DMS53 (cell line): ENCODE measurements at regions not wholly inside any gene's neighbourhood (a gene's known extent, or its start where the extent isn't known, plus 50 kb on each side); places are given as distances from the start of the nearest gene placed in this dataset.
"Not testable (repeated sequence)": the region's sequence is repeated elsewhere in the genome, so short reads cannot be mapped to it uniquely, and the experiment has no call there.

Experiments used
- DNase-seq: peaks from one replicate; lab custom pipeline; 2025; lab: John Stamatoyannopoulos, UW

DNA sequence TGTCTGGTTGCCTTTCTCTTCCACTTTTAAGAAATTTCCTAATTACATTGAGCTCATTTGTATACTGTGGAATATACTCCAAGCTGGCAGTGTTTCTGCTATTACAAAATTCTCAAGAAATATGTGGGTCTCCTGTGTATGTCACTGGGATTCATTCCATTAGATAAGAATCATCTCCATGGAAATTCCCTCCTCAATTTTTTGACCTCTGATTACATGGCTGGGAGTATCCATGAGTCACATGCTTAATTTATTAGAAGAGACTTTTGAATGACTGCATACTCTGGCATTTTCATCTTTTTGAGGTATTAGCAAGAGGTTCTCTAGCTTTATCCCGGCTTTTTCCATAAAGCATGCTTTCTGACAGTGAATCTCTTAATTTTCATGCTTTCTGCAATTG, 665.5 kb upstream of the CNTNAP5 start:
- no peak for DNase-seq

DNA sequence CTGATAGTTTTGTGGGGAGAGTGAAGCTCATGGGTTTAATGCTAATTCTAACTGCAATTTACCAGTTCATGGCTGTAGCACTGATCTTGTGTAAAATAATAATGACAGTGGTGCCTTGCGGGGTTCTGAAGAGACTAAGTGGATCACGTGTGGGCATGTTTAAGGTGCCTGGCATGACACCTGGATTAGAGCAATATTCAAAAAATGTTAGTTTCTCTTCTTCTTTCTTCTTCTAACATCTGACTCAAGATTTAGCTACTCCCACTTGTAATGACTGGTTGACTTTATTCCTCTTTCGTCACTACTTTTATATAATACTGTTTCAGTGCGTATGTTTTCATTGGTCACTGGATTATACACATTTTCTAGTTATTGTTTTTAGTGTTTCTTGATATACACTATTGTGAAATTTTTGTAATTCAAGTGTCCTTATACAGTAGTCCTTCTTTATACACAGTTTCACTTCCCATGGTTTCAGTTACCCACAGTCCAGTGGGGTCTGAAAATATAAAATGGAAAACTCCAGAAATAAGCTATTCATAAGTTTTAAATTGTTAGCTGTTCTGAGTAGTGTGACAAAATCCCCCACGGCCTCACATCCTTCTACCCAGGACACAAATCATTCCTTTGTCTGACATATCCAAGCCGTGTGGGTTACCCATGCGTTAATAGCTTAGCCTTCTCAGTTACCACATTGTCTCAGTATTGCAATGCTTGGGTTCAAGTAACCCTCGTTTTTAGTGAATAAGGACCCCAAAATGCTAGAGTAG, 662.2 kb upstream of the CNTNAP5 start:
- no peak for DNase-seq

DNA sequence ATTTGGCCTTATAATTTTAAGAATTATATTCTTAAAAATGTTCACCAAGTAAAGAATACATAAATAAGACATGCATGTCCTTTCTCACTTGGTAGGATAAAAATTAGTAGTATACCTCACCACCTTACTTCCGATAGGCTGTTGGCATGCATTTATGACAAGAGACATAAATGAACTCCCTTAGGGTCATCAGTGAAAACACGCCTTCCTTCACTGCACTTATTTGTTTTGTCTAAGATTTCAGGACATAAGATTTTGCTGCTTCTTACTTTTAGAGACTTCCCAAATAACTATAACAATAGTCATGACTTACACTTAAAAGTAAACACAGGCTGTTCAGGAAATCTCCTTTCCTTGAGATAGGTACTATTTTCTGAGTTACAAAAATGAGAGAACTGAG, 661.3 kb upstream of the CNTNAP5 start:
- DNase-seq, result no peak

DNA sequence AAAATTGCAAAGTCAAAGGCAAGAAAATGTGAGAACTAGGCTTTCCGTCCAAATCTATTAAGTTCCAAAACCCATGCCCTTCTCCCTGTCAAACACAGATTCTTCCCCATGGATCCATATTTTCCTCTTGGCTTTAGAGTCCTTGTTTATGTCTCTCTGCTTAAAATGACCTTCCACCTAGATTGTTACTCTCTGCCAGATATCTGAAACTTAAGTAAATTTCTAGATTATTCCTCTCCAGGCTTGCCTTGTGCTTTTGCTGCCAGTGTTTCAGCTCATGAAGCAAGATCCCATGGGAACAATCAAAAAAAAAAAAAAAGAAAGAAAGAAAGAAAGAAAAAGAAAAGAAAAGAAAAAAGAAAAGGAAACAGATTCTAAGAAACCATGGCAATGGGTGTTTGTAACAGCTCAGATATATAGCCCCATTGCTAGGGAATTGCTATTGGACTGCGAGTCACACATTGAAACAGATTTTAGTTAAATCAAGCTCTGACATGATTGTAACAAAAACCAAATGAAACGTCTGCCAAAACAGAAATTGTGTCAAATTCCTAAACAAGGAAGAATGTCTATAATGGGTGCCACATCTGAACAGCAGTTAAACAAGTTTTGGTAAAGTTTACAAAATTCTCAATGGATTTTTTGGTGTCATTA, 660.7 kb upstream of the CNTNAP5 start:
- no peak for DNase-seq

DNA sequence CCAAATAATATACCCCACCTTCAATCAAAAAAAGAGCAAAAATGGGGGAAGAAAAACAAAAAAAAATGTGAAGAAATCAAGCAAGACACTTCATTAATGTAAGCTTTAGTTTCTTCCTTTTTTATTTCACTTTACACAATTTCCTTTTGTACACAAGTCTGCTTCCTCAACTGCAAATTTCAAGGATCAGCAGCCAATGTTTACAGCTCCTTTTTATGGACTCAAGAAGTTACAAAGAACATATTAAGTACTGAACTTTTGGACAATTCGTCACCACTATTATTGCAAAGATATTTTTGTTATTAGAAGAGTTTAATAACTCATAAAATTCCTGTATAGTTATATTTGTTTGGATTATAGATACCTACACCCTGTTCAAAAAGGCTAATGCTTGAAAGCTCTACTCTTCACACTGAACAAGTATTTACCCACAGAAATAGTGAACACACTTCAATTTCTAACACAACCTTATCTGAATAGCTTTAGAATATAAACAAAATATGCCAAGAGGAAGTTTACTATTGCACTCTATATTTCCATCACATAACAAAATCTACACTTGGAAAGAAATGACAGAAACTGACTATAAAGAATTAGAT, 658.7 kb upstream of the CNTNAP5 start:
- DNase-seq, result no peak

DNA sequence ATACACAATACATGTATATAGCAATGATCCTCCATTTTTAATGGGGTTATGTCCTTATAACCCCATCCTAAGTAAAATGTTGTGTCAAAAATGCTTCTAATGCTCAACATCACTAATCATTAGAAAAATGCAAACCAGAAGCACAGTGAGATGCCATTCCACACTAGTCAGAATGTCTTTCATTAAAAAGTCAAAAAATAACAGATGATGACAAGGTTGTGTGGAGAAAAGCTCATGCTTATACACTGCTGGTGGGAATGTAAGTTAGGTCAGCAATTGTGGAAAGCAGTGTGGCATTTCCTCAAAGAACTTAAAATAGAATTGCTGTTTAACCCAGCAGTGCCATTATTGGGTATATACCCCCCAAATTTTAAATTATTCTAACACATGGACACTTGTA, 654.9 kb upstream of the CNTNAP5 start:
- no peak for DNase-seq

DNA sequence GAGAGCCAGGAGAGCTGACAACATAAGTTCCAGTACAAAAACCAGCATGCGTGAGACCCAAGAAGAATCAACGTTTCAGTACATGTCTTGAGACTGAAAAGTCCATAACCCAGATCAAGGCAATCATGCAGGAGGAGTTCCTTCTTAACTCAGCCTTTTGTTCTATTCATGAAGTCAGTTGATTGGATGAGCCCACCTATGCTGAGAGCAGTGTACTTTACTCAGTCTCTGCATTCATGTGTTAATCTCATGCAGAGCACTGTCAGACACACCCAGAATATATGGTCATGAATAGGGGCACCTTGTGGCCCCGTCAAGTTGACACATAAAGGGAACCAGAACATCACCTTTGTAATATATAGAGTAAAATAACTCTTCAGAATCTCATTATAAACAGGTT, 653.6 kb upstream of the CNTNAP5 start:
- DNase-seq, result no peak

DNA sequence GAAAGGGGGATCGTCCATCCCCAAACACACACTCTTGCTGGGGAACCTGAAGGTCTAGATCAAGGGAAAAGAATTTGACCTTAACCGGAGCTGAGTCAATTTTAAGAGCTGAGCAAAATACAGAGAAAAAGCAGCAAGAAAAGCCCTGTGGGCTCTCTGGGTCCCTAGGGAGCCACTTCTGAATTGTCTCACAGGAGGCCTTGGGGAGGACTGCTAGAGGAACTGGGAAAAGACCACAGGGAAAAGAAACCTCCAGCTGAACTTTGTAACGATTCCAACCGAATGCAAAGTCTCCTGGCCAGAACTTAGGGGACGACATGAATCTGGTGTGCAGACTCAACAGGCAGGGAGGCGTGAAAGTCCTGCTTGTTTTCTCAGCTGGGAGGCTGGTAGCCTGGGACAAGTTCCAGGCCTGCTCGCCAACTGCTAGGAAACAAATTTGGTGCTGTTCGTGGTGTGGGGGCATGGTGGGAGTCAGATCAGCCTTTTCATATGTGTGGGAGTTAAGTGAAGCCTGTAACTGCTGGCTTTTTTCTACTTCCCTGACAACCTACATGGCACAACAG, 644.6 kb upstream of the CNTNAP5 start:
- DNase-seq, result no peak

DNA sequence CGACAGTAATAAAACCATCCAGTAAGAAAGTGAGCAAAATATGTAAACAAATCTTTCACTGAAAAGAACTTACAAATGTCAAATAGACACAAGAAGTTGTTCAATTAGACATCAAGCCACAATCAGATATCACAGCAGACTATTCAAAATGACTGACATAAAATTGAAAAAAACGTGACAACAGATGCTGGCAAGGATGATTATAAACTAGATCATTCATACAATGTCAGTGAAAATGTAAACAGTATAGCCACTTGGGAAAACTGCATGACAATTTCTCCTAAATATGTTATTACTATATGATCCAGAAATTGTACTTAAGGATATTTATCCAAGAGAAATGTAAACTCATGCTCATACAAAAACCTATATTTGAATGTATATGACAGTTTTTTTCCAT, 609.4 kb upstream of the CNTNAP5 start:
- DNase-seq, result no peak

DNA sequence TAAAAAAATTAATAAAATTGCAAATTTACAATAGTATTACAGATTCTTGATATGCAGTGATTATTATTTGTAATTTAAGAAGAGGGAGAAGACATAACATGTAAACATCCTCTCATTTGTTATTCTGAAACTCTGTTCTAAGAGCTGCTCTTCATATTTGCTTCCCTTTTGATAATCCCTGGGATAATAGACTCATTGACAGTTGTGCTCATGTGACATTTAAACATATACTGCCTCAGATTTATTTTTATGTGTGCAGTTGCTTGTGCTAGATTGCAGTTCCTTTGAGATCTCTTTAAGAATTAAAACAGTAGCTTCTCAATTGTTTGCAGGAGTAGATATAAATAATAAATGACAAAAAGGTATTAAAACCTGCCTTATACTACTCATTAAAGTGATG, 605.1 kb upstream of the CNTNAP5 start:
- DNase-seq, result no peak

DNA sequence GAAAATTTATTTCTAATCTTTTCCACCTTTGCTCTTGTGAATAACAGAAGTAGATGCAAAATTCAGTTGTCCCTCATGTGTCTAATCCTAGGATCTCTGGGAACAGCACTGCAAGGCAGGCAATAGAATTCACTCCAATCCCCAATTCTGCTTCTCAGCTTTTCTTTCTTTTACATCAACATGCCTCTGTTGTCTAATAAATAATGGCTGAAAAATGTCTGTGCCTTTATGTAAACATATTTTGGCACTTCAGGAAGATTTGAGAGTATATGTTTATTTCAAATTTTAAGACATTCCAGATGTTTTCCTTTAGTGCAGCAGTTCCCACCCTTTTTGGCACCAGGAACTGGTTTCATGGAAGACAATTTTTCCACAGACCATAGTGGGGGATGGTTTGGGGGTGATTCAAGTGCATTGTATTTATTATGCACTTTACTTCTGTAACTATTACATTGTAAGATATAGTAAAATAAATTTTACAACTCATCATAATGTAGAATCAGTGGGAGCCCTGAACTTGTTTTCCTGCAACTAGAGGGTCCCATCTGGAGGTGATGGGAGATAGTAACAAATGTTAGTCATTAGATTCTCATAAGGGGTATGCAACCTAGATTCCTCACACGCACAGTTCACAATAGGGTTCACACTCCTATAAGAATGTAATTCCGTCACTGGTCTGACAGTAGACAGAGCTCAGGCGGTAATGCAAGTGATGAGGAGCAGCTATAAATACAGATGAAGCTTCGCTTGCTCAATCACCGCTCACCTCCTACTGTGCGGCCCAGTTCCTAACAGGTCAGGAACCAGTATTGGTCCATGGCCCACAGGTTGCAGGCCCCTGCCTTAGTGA, 590.3 kb upstream of the CNTNAP5 start:
- no peak for DNase-seq

DNA sequence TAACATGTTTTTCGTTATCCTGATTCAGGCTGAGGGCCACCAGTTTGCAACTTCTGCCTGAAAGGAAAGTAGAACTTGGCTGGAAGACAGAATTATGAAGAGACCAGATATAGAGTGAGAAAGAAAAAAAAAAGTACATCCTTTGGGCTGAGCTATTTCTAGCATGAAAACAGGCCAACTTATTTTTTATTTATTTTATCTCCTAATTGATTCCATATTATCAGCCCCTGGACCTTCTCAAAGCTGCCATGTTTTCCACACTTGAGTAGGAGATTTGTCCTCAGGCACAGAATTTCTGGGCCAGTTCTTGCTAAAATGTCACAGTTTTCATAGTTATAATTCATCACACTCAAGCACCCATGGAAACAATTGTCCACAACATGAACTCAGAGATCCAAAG, 586.8 kb upstream of the CNTNAP5 start:
- DNase-seq, result no peak

DNA sequence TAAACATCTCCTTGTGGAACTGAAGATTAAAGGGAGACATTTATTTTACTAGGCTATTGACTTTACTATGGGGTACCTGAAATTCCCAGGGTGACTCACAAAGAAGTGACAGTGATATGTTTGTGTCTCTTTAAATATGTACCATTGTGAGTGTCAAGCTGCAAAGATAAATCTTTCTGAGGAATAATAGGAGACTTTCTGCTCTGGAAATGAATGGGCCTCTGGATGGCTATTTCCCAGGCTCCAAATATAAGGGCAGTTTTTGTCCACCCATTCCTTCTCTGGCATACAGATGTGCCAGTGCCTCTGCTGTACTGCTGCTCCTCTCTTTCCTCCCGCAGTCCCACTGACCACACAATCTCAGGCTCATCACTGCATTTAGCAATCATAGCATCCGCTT, 586.4 kb upstream of the CNTNAP5 start:
- DNase-seq, result no peak

DNA sequence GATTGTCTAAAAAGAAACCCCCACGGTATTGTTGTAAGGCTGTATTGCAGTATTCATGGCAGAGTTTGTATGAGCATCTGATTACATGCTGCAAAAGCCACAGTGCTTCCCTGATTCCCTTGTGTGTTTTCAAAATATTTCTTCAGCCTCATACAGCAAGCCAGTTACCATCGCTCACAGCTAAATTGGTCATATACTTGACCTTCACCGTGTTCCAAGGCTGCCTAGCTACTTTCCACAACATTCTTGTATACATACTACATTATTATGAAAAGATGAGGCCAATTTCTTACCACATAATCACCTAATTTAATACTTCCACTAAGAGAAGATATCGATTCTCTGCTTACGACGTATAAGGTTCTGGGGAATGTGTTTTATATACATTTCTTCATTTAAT, 576.3 kb upstream of the CNTNAP5 start:
- DNase-seq, result no peak

DNA sequence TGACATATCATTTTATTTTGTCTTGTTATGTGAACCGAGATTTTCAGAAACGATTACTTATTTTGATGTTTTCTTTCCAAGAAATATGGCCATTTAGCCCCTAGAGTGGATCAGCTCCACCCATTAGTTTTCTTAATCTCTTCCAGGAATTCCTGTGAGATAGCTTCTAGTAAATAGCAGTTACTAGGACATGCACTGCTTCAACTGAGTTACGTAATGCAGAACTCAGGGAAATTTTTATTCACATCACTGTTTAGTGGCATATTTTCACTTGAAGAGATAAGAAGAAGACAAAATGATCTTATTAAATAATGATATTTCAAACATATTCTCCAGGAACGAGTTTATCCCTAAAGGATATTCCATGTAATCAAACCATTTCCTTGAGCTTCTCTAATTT, 573.5 kb upstream of the CNTNAP5 start:
- no peak for DNase-seq

DNA sequence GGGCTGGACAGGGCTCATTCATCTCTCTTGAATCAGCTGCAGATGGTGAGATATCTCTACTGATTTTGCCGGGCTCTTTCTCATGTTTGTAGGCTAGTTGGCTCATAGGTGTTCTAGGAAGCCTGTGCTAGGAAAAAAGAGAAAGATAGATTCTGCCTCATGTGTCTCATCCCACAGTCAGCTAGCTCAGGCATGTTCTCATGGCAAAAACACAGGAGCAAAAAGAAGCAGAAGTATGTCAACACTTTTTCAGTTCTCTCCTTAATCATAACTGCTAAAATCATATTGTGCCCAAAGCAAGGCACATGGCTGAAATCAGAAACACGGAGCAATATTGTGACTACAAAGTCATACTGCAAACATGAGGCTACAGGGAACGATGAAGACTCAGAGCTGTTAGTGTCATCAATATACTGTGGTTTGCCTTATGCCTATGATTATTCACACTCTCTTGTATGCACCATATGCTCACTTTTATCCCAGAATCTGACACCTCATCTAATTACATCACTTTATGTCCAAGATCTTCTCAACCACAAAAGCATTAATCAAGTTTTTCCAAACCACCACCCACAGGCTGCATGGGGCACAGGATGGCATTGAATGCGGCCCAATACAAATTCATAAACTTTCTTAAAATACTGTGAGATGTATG, 571.9 kb upstream of the CNTNAP5 start:
- DNase-seq, result no peak

DNA sequence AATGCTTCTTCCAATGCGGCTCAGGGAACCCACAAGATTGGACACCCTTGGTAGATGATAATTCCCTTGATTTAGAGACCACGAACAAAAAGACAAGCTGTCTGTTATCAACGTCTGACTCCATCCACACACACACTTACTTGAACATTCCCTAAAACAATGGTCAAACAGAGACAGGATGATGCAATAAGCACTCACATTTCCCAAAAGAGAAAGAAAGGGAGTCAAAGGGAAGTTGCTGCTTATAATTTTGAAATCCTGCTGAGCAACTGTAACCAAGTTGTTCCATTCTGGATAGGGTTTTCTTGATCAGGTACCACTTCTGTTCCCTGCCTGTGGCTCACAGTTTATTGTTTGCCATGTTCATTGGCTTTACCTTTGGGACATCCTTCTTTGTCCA, 571.3 kb upstream of the CNTNAP5 start:
- DNase-seq, result no peak

DNA sequence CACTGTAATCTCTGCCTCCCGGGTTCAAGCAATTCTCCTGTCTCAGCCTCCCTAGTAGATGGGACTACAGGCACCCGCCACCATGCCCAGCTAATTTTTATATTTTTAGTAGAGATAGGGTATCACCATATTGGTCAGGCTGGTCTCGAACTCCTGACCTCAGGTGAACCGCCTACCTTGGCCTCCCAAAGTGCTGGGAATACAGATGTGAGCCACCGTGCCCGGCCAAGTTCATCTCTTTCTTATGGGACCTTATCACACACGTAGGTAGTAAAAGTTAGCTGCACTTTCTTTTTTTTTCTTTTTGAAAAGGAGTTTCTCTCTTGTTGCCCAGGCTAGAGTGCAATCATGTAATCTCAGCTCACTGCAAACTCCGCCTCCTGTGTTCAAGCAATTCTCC, 569.9 kb upstream of the CNTNAP5 start:
- not testable (repeated sequence) for DNase-seq

DNA sequence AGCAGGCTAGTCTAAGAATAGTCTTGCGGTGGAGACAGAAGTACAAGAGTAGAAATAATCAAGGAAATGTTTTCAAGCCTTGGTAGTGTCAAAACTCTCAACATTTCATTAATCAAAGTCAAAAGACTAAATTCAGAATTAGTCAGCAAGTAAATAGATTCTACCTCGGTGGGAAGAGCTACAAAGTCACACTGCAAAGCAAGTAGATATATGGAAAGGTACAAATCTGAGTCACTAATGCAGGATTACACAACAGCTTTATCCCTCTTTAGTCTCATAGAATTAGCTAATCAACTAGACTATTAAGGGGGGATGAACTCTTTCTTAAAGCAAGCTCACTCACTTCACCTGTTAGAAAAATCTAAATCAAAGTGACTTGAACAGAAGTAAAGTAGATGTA, 568.7 kb upstream of the CNTNAP5 start:
- no peak for DNase-seq

DNA sequence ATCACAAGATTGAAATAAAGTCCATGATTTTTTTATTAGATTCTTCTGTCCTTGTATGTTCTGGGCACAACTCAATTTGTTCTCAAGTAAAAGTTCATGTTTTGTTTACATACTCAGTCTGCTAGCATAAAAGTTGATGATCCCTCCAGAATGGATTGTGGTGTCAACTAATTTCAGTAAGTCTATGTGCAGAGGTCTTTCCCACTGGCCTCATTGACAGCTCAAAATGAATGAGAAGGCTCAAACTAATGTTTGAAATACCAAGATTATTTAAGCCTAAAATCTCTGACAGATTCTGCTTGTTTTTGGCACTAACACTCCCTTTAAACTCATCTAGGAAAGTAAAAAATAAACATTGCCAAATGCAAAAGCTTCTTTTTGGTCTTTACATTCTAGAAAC, 561.2 kb upstream of the CNTNAP5 start:
- no peak for DNase-seq

DNA sequence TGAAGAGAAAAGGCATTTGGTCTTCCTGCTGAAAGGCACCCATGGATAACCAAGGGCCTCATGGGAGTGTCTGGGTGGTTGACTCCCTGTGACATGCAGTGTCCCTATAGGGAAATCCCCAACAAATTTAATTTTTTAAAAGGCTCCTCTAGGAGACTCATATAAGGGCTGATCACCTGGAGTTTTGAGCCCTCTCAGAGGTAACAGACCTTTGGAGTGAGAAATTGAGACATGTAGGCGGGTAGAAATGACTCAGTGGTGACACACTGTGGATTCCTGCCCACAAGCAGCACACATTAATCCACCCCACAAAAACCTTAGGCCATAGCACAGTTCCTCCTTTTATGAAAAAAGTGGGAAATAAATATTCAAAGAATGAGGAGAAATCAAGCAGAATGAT, 557.0 kb upstream of the CNTNAP5 start:
- no peak for DNase-seq

DNA sequence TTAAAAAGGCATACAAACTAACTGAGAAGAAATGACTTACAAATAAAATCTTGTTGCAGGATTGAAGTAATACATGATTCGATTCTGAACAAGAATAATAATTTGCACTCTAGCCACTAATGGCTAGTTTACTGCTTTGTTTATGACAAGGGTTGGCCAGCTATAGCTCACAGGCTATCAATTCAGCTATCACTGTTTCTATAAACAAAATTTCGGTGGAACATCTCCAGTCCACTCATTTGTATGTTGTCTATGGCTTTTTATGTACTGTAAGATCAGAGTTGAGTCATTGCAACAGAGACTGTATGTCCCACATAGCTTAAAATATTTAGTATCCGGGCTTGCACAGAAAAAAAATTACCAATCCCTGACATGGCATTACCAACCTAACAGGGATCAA, 543.7 kb upstream of the CNTNAP5 start:
- no peak for DNase-seq
